Stimulated activated CD8-positive, alpha-beta memory T cell treated with anti-CD3 and anti-CD28 coated beads, Interleukin-12 subunit alpha, Interleukin-12 subunit beta, amount 100 ng/mL, for 24 hours (primary cell): ENCODE measurements at regions not wholly inside any gene's neighbourhood (a gene's known extent, or its start where the extent isn't known, plus 50 kb on each side); places are given as distances from the start of the nearest gene placed in this dataset.
"Not testable (repeated sequence)": the region's sequence is repeated elsewhere in the genome, so short reads cannot be mapped to it uniquely, and the experiment has no call there.

Experiments
- DNase-seq: peaks from one replicate; pipeline ENCODE4 v3.0.0-alpha.2; 2020; ENCODE audit errors: extremely low read depth

- DNase-seq, result no peak
Measured at GRCh38 chr1:9441451-9442133, 97.7 kb upstream of the SLC25A33 start.

- no peak for DNase-seq
Measured at GRCh38 chr1:9442278-9442846, 96.9 kb upstream of the SLC25A33 start.

DNA sequence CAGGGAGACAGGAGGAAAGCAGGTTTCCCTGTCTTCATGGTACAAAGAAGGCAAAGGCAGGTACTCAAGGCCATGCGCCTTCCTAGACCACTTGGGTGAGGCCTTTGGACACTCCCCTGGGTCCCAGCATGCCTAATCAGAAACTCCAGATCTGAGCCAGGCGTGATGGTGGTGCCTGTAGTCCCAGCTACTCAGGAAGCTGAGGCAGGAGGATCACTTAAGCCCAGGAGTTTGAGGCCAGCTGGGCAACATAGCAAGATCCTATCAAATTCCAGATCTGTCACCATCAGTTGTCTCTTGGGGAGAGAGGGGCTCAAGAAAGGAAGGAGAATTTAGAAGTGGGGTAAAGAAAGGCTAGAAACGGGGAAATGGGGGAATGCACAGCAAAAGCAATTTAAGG, 96.3 kb upstream of the SLC25A33 start:
- DNase-seq, result no peak

DNA sequence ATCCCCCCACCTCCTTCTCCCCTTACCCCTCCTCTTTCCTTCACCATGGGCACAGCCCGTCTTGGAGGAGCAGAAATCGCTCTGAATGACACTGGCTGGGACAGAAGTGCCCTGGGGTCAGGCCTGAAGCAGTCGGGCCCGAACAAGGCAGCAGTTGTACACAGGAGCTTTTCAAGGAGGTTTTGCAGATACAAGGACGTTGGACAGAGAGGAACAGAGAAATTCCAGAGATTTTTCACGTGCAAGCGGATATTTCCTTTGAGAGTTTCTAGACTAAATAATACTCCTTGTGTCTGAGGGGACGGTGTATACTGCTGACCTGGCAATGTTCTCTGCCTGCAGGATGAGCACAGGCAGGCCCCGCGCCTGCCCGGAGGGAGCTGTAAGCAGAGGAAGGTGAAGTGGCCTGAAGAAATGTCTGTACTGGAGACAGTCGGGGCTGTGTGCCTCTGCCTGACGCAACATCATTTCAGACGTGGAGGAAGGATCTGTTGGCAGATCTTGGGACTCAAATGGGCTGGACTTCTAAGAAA, 95.3 kb upstream of the SLC25A33 start:
- DNase-seq, result no peak

DNA sequence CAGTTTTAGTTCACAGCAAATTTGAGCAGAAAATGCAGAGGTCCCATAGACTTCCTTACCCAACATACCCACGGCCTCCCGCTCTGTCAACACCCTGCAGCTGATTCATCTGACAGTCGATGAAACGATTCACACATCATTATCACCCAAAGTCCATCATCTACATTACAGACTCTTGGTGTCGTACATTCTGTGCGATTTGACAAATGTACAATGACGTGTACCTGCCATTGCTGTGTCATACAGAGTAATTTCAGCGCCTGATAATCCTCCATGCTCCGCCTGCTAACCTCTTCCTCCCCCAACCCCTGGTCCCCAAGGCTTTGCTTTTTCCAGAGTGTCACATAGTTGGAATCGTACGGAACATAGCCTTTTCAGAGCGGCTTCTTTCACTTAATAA, 94.7 kb upstream of the SLC25A33 start:
- DNase-seq, result no peak

DNA sequence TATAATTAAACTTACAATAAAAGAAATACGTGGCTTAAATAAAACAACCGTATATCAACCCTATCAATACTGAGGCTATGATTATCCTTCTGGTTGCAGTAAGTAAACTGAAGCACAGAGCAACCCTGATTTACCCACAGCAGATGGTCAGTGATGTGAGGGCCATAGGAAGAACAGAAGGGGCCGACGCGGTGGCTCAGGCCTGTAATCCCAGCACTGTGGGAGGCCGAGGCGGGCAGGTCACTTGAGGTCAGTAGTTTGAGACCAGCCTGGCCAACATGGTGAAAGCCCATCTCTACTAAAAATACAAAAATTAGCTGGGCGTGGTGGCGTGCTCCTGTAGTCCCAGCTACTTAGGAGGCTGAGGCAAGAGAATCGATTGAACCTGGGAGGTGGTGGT, 94.2 kb upstream of the SLC25A33 start:
- not testable (repeated sequence) for DNase-seq

DNA sequence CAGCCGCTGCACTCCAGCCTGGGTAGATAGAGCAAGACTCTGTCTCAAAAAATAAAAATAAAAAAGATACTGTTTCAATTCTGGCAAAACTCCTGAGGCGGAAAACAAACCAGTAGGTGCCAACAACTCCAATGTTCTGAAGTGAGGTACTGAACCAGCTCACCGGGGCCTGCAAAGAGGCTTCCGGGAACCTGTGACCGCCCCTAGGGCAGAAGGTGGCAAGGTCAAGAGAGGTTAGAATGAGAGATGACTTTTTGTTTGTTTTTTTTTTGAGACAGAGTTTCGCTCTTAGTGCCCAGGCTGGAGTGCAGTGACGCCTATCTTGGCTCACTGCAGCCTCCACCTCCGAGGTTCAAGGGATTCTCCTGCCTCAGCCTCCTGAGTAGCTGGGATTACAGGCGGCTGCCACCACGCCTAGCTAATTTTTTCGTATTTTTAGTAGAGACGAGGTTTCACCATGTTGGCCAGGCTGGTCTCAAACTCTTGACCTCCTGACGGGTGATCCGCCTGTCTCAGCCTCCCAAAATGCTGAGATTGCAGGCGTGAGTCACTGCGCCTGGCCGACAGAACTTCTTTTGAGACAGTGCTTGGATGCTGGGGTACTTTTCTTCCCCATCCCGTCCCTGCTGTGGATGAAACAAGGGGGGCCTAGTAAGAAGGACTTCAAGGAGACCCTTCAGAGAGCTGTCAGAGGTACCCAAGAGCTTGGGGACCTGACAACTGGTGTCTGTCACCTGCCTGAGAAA, 91.9 kb upstream of the SLC25A33 start:
- DNase-seq, result no peak

DNA sequence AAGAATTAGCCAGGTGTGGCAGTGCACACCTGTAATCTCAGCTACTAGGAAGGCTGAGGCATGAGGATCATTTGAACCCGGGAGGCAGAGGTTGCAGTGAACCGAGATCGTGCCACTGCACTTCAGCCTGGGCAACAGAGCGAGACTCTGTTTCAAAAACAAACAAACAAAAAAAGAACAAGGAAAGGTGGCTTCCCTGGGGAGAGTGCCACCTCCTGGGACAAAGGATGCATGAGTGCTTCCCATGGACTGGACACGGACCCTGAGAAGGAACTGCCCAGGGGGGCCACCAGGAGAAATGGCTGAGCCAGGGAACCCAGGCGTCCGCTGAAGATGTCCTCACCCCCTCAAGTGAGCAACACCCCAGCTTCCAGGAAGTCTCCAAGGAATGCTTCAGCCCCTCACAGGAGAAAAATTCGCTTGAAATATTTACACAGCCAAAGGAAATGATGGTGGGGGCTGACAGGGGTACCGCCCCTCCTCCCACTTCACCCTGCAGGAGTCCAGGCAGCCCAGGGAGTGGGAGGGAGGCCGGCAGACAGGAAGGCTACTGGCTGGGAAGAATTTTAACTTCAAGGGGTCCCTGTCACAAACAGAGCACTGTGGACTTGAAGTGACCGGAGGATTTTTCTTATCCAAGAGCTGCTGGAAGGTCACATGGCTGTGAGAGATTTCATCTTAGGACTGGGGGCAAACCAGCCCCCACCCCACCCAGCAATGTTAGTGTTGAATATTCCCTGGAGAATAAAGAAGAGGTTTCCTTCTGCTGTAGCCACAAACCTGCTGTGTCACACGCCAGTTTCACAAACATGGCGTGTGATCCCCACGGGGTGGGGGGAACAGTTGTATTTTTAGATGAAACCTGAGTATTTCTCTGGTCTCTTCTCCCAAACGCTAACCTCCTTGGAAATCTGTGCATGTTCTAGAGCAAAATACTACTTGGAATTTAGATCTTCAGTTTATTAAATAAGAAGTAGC, 90.8 kb upstream of the SLC25A33 start:
- DNase-seq, result no peak

DNA sequence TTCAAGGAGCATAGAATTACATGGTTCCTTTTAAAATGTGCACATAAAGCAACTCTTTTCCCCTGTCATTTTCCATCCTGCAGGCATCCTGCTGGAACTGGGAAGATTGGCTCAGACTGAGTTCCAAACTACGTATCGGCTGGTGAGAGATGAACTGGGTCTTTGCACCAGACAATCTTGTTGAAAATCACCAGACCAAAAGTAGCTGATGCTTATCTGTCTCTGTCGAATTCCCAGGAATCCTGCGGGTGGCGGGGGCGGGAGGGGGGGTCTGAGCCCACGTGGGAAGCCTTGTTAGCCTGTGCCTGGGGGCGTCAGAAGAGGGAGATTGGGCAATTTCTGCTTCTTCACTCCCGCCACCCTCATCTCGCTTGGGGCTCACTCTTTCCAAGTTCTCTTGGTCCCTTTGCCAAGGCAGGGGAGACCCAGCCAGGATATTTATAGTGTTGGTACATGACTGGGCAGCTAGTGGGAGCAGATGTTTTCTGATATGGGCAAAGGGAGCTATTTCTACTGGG, 90.1 kb upstream of the SLC25A33 start:
- no peak for DNase-seq

DNA sequence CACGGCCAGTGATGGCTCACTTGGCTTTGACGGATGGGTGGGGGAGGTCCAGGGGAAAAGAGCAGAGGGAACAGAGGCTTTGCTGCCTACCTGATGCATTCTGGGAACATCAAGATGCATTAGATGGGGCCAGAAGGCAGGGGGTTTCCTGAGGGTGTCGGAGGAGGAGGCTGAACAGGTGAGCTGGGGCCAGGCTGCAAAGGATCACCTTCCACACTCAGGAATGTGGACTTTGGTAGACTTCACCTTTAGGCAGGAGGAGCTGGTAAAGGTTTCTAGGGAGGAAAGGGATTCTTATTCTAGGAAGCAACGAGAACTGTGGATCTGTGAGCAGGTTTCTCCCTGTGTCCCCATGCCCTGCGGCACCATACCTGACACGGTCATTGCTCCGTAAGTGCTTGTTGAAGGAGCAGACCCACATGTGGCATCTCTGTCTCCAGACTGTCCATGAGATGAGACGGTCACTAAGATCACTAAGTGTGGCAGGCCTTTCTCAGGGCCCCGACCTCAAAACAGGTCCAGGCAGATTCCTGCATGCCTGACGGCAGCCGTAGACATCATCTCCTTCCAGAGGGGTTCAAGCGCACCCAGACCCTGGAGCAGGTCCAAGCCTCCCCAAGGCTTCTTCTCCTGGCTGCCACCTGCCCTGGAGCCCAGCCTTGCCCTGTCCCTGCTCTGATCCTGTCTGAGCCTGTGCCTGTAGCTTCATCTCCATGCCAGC, 89.1 kb upstream of the SLC25A33 start:
- DNase-seq, result no peak

DNA sequence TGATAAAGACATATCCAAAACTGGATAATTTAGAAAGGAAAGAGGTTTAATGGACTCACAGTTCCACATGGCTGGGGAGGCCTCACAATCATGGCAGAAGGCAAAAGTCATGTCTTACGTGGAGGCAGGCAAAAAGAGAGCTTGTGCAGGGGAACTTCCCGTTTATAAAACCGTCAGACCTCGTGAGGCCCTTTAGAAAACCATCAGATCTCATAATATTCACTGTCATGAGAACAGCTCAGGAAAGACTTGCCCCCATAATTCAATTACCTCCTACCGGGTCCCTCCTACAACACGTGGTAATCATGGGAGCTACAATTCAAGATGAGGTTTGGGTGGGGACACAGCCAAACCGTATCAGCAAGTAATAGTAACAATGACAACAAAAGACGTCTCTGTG, 88.2 kb upstream of the SLC25A33 start:
- no peak for DNase-seq

DNA sequence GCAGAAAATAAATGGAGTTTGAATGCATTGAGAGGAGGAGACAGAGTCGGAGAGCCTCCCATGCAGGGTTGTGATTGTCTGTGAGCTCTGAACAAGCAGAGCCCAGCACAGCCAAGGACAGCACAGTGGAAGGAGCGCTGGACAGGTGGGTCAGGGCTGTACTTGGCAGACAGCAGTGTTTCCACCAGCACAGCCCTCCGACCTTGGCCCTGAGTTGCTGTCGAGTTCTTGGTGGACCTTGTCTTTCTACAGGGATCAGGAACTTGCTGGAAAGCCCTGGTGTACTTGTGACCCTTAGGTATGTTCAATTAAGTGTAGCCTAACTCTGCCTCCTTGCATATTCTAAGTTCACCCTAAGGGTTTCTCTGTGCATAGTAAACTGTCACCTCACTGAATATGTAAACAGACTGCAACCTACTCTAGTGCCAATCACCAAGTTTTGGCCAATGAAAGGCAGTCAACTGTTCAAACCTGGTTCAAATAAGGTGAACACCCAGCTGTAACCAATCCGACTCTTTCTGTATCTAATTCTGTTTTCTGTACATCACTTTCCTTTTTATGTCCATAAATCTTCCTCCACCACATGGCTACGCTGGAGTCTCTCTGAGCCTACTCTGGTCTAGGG, 86.6 kb upstream of the SLC25A33 start:
- DNase-seq, result no peak

DNA sequence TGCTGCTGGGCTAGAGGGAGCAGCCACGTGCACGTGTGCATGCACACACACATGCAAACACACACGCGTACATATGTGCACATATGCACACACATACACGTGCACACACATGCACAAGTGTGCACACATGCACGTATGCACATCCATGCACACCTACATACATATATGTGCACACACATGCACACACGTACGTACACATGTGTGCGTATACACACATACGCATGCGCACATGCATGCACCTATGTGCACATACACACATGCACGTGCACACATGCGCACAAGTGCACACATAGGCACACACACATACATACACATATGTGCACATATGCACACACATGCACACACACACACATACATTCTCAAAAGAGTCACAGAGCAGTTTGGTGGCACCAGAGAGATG, 85.9 kb upstream of the SLC25A33 start:
- DNase-seq, result no peak

DNA sequence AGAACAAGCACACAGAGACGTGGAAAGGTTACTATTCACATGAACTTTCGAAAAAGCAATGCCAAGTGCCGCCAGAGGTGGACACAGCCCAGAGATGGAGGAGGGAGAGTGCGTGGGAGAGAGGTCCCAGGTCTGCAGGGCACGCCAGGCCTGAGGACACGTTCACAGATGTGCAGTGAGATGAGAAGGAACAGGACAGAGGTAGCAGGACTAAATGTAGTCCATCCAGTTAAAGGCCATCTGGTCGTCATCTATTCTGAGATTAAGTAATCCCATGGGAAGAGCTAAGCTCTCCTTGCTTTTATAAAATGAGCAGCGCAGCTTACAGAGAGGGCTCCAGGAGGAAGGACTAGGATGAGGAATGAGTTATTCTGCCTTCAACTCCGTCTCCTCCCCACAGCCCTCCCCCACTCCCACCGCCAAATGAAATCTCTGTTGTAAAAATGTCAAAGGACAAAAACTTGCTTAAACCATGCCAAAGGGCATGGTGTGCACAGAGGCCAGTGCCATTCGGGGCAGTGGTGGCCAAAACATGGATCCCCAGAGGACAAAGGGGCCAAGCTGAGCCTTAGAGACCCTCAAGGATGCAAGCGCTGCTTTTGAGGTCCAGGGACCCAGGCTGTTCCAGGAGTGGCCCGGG, 85.4 kb upstream of the SLC25A33 start:
- DNase-seq, result no peak

GRCh38 chr1:9454494-9455066, 84.7 kb upstream of the SLC25A33 start:
- no peak for DNase-seq

DNA sequence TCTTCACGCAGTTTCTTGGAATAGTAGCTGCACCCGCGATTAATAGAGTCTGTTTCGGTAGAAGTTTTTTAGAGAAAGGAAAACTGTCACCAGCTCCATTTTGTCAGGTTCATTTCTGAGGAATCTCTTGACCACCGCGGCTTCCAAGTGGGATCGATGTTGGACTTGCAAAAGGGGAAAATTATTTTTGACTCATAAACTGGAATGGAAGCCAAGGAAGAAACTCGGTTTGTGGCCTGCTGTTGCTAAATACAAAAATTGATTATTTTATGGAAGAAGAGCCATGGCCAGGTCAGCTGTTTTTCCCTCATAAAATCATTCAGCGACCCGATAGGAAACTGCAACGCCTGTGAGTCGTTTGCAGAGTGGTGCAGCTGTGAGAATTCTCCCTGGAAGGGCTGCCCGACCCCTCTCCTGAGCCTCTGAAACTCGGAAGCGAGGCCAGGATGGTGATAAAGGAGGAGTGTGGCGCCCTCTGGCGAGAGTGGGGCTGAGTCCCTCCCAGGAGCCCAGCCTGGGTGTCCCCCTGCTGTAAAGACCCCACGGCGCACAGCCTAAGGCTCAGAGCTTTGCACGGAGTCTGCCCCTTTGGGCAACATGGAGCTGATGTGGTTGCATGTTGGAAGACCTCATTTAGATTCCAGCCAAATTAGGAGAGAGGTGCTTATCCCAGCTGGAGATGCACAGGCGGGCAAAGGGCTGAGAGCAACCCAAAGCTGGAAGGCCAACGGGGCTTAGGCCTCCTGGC, 83.6 kb upstream of the SLC25A33 start:
- peak; percentile 16 for DNase-seq

GRCh38 chr1:9456833-9457232, 82.4 kb upstream of the SLC25A33 start:
- DNase-seq, result no peak

DNA sequence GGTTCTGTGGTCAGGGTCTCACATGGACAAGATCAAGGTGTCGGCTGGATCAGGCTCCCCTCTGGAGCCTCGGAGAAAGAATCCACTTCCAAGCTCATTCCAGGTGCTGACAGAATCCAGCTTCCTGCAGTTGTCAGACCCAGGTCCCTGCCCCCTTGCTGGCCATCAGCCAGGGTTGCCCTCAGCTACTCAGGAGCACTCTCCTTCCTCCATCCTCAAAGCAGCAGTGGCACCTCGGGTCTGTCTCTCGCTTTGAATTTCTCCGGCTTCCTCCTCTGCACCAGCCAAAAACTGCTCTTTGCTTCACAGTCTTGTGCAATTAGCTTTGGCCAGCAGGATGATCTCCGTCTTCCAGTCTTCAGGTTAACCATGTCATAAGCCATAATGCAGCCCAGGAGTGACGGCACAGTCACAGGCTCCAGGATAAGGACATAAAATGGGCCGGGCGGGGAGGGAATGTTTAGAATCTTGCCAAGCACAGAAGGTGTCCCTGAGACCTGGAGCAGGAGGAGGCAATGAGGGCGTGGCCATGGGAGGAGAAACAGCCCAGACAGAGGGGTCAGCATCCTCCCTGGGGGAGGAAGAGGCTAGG, 79.4 kb upstream of the SLC25A33 start:
- no peak for DNase-seq
